ENCODE measurements at regions not wholly inside any gene's neighbourhood (a gene's known extent, or its start where the extent isn't known, plus 50 kb on each side); places are given as distances from the start of the nearest gene placed in this dataset.

DNA sequence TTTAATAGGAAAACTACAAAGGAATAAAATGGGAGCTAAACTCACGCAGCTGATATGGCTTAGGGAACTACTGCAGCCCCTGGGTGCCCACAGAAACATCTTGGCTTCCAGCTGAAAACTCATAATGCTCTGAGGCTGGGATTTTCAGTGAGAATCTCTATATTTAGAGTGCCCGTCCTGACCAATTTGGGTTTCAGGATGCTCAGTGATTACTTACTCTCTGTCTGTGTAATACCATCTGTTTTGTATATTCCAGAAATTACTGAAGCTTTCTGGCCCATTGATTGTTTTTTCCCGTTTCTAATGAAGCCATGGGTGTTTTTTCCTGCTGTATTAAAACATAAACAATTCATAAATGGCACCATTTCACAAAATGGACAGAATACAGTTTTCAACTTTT, 50.6 kb upstream of the ZNF385D start:
- DNase-seq: no peak

- no peak for DNase-seq
Measured at GRCh38 chr3:21803604-21804003, 52.6 kb upstream of the ZNF385D start.

DNA sequence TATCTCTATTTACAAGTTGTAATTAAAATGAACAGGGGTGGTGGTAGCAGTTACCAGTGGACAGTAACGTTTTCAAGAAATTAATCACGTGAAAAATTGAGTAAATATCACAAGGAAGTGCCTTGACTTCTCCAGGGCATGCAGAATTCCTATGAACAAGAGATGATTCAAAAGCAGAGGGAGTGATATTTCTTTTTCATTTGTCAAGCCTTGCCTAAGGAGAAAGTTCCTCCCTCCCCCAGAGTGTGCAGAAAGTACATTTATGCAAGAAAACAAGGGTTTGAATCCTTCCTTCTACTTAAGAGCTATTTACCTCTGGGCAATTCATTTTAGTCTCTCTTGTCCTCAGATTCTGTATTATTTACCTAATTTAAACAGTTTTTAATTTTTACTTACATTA, 53.3 kb upstream of the ZNF385D start:
- DNase-seq: no peak

DNA sequence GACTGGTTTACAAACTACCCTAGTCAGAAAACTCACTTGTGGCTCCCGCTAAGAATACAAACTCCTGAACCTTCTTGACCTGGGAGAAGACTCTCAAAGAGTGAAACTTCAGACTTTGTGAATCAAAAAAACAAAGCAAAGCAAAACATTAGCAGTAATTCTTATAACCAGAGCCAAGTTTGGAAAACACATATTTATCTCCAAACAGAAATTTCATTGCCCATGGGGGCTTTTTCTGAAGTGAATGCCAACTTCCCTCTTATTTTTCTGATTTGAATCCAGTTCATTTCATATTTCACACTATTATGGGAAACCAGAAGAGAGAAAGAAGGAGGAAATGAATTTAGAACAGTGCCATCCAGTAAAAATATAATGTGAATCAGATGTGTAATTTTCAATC, 55.7 kb upstream of the ZNF385D start:
- DNase-seq: no peak

- no peak for DNase-seq
Measured at GRCh38 chr3:21825684-21826083, 74.7 kb upstream of the ZNF385D start.

GRCh38 chr3:21826416-21826815, 75.4 kb upstream of the ZNF385D start:
- DNase-seq: no peak

DNA sequence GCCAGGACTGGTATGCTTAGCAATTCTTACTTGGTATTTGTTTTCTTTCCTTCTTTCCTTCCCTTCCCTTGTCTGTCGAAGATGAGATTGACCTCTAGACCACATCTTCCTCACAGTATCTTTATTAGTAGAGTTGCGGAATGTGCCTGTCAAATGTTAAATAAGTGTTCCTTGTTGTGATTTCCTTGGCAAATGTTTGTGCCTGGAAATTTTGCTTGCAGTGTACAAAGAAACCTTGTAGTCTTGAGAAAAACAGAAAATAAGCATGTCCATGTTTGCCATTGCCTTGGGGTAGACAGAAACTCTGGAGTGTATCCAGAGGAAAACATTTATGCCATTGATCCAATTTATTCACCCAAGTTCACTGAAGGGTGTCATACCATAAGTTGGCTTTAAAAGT, 79.5 kb upstream of the ZNF385D start:
- DNase-seq: no peak

DNA sequence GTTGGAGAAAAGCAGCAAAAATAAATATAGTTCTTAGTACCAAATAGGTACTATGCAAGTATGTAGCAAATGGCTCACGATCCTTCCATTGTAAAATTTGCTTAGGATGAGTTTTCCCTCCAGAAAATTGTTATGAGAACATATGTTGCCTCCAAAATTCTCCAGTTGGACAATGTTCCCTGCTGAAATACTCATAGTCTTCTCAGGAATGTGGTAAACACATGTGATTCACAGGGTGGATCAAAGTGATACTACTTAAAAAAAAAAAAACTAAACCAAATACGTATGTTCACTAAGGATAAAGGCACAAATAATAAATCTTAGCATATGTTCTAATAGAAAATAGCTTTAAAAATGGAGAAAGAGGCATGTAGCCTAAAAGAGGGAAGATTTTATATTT, 84.3 kb upstream of the ZNF385D start:
- DNase-seq: no peak

DNA sequence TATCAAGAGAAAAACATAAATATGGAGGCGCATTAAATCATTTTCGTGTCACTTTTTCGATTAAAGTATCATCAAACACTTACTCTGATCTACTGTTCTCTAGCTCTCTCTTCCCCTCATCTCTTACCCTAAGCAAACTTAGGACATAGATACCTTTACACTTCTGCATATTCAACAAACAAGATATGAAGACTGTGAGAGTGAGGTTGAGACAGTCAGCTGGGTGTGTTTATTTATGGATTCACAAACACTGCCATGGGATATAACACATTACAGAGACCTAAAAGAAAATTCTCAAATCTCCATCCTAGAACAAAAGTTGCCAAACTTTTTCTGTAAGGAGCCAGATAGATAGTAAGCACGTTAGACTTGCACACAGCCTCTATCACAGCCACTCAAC, 85.2 kb upstream of the ZNF385D start:
- no peak for DNase-seq

DNA sequence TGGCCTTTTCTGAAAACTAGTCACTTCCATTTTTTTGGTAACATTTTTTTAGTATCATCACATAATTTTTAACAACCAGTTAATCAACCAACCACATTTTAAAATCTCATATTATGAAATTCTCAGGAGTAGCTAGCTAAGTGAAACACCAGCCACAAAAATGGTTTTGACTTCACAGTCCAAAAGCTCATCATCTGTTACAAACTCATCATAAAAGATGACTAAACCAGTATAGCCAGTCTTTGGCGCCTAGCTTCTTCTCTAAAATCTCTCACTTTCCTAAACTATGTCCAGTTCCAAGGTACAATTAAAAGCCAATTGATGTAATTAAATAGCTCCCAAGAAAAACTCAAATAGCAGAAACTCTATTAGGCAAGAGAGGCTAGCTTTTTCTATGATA, 88.2 kb upstream of the ZNF385D start:
- DNase-seq: no peak

DNA sequence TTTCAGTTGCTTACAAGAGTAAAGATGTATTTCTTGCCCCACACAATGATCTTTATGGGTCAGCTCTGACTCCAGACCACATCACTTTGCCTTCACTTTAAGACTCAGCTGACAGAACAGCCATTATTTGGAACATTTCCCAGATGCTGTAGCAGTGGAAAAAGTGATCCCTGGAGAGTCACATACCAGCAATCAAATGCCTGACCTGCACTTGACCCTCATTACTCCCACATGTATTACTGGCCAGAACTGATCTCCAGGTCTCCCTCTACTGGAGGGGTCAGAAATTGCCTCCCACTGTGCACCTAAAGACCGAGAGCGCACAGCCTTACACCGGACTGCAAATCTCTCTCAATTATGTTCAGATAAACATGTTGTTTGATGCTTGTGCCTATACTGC, 88.6 kb upstream of the ZNF385D start:
- no peak for DNase-seq

DNA sequence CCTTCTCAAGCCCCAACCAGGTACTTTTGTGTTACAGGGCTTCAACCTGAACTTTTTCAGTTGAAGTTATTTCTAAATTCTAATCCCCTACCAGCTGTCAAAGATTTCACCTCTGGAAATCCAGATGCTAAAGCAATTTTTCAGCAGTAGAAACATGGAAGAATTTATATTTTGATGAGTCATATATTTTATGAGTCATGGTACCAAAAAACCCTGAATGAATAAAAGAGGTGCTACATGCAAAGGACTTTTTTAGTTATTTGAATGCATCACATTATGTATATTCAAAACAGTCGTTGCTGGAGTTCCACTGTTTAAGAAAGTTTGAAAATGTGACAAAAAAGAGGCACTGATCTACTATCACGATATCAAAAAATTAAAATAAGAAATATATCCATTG, 96.0 kb upstream of the ZNF385D start:
- no peak for DNase-seq

DNA sequence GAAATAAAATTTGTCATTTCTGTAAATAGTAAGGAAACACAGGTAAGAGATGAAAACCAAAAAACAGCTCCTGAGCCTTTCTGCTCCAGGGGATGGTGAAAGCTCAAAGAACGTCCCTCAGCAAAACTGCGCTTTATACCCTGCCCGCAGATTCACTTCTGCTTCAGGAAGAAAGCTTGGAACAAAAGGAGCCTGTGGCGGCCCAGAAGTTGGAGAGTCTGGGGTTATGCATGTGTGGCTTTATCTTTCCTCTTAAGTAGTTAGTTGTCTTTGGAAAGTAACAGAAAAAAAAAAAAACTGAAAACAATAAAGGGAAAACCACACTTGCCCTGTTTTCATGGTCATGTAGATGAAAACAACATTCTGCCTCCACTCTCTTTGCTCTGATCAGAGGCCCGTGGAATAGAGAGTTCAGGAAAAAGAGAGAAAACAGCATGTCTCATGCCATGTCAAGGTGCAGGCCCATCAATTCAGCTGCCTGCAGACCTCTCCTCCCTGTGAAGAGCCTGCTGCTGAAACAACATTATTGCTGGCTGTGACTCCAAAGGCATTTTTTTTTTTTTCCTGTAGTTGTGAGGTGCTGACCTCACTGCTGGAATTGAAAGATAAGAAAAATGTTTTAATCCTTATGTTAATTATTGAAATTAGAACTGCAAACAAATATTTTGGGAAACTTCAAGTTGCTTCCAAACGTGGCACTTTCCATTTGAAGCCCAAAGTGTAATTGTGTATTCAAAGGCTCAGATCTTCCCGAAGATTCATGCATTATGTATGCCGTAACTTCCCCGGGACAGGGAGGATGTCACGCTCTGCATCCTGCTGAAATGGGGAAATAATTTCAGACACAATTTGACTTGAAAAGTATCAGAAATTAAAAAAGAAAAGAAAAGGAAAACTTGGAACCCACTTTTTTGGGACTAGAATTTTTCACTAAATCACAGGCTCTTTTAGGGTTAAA, 108.4 kb upstream of the ZNF385D start:
- DNase-seq: no peak

- no peak for DNase-seq
Measured at GRCh38 chr3:21860082-21860475, 109.1 kb upstream of the ZNF385D start.

- no peak for DNase-seq
Measured at GRCh38 chr3:21860657-21861056, 109.6 kb upstream of the ZNF385D start.

DNA sequence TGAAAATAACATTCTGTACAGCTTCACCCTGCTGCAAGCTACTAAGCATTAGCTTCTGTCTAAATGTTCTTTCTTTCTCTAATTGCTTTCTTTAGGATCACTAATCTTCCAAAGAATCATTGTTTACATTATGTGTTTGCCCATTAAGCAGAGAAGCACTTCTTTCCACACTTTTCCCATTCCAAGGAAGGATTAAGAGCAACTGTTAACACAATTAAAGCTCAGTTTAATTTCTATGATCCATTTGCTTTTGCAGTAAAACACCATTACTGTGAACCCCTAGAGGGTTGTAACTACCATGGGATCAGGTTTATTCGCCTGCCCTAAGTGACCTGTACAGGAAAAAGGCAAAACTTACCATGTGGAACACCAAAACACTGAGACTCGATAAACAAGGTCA, 125.8 kb upstream of the ZNF385D start:
- no peak for DNase-seq

DNA sequence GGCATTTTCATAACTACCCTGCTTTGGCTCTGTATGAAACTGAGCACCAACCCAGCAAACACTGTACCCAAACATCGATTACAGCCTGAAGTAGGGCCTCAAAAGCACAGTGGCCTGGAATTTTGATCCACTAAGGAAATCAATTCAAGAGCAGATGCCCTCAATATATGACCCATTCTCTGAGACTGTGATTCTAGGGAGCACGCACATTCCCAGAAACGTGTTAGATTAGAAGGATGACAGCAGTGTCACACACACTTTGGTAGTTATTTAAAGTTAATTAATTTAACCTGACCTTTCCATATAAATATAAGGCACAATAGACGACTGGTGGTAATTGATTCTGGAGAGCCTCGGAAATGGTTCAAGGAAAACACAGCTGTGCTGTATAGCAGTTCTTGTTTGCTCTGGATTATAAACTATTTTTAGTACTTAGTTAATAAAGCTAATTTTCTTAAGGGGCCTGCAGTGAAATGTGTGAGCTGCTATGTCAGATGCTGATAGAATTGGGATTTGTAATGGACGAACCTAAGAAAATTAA, 126.3 kb upstream of the ZNF385D start:
- no peak for DNase-seq

DNA sequence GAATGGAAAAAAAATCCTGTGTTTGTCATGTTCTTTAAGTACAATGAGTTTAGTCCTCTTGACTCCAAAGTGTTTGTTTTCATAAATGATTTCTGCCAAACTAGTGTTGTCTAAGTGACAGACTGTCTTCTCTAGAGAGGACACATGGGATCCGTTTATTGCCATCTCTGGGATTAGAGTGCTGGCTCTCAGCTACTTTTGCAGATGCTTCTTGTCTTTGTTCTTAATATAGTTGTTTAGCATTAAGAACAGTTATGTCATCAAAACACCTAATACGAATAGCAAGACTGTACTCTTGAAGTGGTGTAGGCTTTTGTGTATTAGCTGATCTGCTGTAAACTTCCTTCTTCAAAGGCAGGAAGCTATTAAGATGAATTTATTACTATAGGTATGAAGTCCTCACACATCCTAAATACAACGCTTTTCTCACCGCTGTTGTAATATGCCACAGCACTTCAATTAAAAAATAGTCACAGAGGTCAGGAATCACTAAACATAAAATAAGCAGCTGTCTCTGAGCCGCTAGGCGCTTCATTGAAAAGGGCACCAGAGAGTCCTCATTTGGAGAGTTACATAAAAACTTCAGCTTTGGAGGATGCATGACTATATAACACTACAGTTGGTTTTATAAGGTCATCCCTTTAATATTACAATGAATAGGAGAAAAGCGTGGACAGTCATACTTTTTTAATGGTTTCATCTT, 128.3 kb upstream of the ZNF385D start:
- no peak for DNase-seq

- no peak for DNase-seq
Measured at GRCh38 chr3:21888656-21889055, 137.6 kb upstream of the ZNF385D start.

DNA sequence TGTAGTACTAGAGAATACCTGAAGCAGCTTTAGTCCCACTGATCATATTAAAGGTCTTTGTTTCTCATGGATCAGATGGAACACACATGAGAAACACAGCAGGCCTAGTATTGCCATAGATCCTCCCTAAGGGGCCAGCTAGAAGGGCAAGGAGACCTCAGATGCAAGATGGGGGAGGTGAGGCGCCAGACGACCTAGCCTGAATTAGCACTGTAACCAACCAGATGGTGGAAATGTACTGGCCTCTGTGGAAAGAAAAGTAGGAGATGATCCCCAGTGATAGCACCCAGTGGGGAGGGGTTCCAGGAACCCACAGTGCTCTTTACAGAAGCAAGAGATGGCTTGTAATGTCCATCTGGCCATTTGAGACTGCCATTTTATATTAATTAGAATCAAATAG, 138.2 kb upstream of the ZNF385D start:
- DNase-seq: no peak

DNA sequence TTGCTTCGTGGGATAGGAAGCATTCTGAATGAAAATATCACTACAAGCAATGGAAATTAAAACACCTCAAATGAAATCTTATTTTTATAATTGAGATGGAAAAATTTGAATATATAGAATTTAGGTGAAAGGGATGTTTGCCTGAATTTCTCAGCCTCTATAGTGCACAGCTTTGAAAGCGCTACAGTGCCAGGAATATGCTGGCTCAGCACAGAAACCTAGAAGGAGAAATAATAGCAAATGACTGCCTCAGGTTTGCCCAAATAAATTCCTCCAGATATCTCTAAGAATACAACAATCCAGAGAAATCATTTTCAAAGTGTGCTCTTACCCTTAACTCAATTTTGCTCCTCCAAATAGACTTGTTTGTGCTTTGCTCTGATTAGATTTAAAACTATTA, 141.1 kb upstream of the ZNF385D start:
- DNase-seq: no peak

- DNase-seq: no peak
Measured at GRCh38 chr3:21893242-21893641, 142.2 kb upstream of the ZNF385D start.

DNA sequence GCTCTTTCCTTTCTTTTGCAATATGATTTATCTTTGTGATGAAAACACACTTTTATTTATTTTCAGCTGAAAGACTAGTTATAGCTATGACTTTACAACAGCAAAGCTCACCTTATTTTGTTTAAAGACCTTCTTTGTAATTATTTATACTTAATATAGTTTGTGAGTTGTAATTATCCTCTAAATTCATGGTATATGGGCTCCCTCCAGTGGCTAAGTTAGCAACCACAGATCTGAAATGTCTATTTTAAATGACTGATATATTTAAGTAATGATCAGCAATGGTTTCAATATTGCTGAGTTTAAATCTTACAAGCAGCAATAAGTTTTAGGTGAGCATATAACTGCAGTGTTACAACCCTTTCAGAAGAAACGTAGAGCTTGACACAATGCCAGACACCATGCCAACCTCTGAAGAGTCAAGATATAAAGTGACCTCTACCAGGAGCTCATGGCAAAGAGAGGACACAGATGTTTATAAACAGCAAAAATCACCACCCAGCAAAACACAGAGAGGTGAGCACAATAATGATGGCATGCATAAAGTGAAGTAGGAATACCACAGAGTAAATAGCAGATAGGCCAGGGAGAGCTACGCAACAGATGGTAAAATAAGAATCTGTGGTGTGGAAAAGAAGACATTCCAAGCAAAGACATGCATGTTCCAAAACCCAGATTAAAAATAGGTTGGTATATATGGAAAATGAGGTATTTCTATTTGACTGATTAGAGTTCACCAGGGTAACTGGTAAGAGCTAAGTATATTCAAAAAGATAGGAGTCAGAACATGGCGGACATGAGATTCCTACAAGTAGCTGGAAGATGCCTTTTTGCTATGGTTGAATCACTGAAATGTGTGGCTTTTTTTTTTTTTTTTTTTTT, 143.7 kb upstream of the ZNF385D start:
- DNase-seq: no peak

Data from NCI-H345 (cell line).